K562 (cell line): ENCODE measurements at regions not wholly inside any gene's neighbourhood (a gene's known extent, or its start where the extent isn't known, plus 50 kb on each side); places are given as distances from the start of the nearest gene placed in this dataset.

ENCODE experiments used
- ATAC-seq: fragments of 200-7000 bp; cut with Tn5 transposase; 3 replicates; pipeline ENCODE4 v1.9.1; 2020; ENCODE audit warnings: moderate library complexity
- BruUV-seq: library from RNA; stranded (reverse); fragments of 400-500 nt; replicated peaks from 2 replicates; lab custom pipeline; 2021; lab: Mats Ljungman, UMichigan
- CTCF ChIA-PET: fragments of 300-600 bp; formaldehyde crosslinking; extraction: SDS; loops from one replicate; lab custom pipeline; 2021; ENCODE audit warnings: low intra/inter-chr PET ratio; lab: Yijun Ruan, JAX
- POLR2A ChIA-PET: fragments of 300-600, 350-650 bp; sonication (Branson Sonifier 250); formaldehyde crosslinking; extraction: SDS; loops from one replicate; lab custom pipeline; 2021; ENCODE audit warnings: antibody characterized with exemption, inconsistent platforms; lab: Yijun Ruan, JAX
- DNase-seq, 4 experiments: peaks; one replicate each; pipeline versions ENCODE4 v3.0.0 to v3.0.0-alpha.2; 2011 to 2018; ENCODE audit warnings: low spot score in 3 of 4, mixed read lengths in 3 of 4; ENCODE audit errors: extremely low read depth in 1 of 4
- FAIRE-seq: peaks from 2 replicates; lab custom pipeline; 2011; peaks lifted over from hg19 to GRCh38; lab: Jason Lieb, UNC
- H2AFZ ChIP-seq: 2 replicates; pipeline ENCODE4 v1.6.0; 2011; ENCODE audit warnings: low read depth, low read length, control low read depth, inconsistent platforms
- H3K27ac ChIP-seq: fragments of 200-600 bp; 3 replicates; pipeline ENCODE4 v1.8.0; 2011; ENCODE audit warnings: low read depth, mild to moderate bottlenecking, control low read depth, inconsistent platforms, low read length, moderate library complexity, mixed read lengths; ENCODE audit errors: extremely low read depth
- H3K27me3 ChIP-seq, 2 experiments: fragments of 300-600 bp in 1 of 2; 2 replicates in 1 of 2; 3 replicates in 1 of 2; pipeline versions ENCODE4 v1.6.0 to v1.8.0; 2011; ENCODE audit warnings: inconsistent platforms in 2 of 2, low read length in 2 of 2, mild to moderate bottlenecking in 1 of 2, mixed read lengths in 1 of 2, moderate library complexity in 1 of 2; ENCODE audit not compliant: control insufficient read depth in 2 of 2, insufficient read depth in 2 of 2
- H3K36me3 ChIP-seq: fragments of 300-600 bp; 3 replicates; pipeline ENCODE4 v1.8.0; 2011; ENCODE audit warnings: mild to moderate bottlenecking, low read length, inconsistent platforms; ENCODE audit not compliant: control insufficient read depth, insufficient read depth
- H3K4me1 ChIP-seq, 2 experiments: fragments of 200-600 bp in 1 of 2; replicated peaks in 1 of 2; 2 replicates in 1 of 2; 3 replicates in 1 of 2; pipeline versions ENCODE4 v1.5.1 to v1.8.0; 2011; ENCODE audit warnings: inconsistent platforms in 2 of 2, low read length in 2 of 2, mild to moderate bottlenecking in 1 of 2, mixed read lengths in 1 of 2, moderate library complexity in 1 of 2; ENCODE audit not compliant: control insufficient read depth in 2 of 2, insufficient read depth in 2 of 2
- H3K4me2 ChIP-seq: 2 replicates; pipeline ENCODE4 v1.6.1; 2011; ENCODE audit warnings: low read length, control low read depth, inconsistent platforms, mixed read lengths; ENCODE audit not compliant: insufficient read depth
- H3K4me3 ChIP-seq: fragments of 200-600 bp; sonication (generic), shearing (Covaris generic); 2 replicates; pipeline ENCODE4 v1.5.1; 2016; ENCODE audit warnings: control low read depth, inconsistent platforms
- H3K79me2 ChIP-seq: fragments of 200-600 bp; 3 replicates; pipeline ENCODE4 v1.8.0; 2011; ENCODE audit warnings: low read length, inconsistent platforms; ENCODE audit not compliant: control insufficient read depth, insufficient read depth
- H3K9ac ChIP-seq, 2 experiments: 2 replicates each; pipeline versions ENCODE4 v1.6.0 to v1.6.1; 2011; ENCODE audit warnings: low read depth in 2 of 2, low read length in 2 of 2, control low read depth in 1 of 2, inconsistent platforms in 1 of 2, mild to moderate bottlenecking in 1 of 2, mixed read lengths in 1 of 2; ENCODE audit not compliant: insufficient read depth in 1 of 2
- H3K9me1 ChIP-seq: one replicate; pipeline ENCODE4 v1.6.0; 2011; ENCODE audit warnings: inconsistent platforms, mild to moderate bottlenecking, low read length, moderate library complexity; ENCODE audit not compliant: control insufficient read depth, insufficient read depth
- H3K9me3 ChIP-seq: replicated peaks from 2 replicates; pipeline ENCODE4 v1.5.1; 2011; ENCODE audit warnings: low read depth, low read length, inconsistent platforms; ENCODE audit not compliant: control insufficient read depth, insufficient read depth
- H4K20me1 ChIP-seq: replicated peaks from 2 replicates; pipeline ENCODE4 v1.6.1; 2011; ENCODE audit warnings: low read length, inconsistent platforms, mixed read lengths; ENCODE audit not compliant: control insufficient read depth, insufficient read depth
- BDP1 ChIP-seq: IDR thresholded peaks from 3 replicates; pipeline ENCODE4 v1.6.1; 2011; ENCODE audit not compliant: insufficient read length, insufficient read depth
- CBX8 ChIP-seq: fragments of 200-600 bp; sonication (generic); IDR thresholded peaks from 2 replicates; pipeline ENCODE4 v1.6.1; 2012; ENCODE audit warnings: borderline replicate concordance, mixed run types, low read depth, mild to moderate bottlenecking, moderate library complexity, mixed read lengths, low read length, control low read depth, inconsistent platforms; ENCODE audit not compliant: poor library complexity, severe bottlenecking; ENCODE audit errors: extremely low read depth
- IRF1 ChIP-seq: sonication (generic); formaldehyde crosslinking; IDR thresholded peaks from 2 replicates; pipeline ENCODE4 v1.8.0; 2022; ENCODE audit warnings: missing genetic modification reagents, mild to moderate bottlenecking, borderline replicate concordance
- SOX6 ChIP-seq: fragments of 450-650 bp; IDR thresholded peaks from 2 replicates; pipeline ENCODE4 v1.6.1; 2014; ENCODE audit warnings: mild to moderate bottlenecking
- ZNF174 ChIP-seq: fragments of 250-450 bp; sonication (Bioruptor Pico); IDR thresholded peaks from 2 replicates; pipeline ENCODE4 v1.4.0; 2020; ENCODE audit warnings: mild to moderate bottlenecking
- ZNF586 ChIP-seq: fragments of 450-650 bp; formaldehyde crosslinking; conservative IDR thresholded peaks from 2 replicates; pipeline ENCODE4 v1.4.0; 2020; ENCODE audit warnings: mild to moderate bottlenecking, moderate library complexity
- ZNF785 ChIP-seq: fragments of 250-450 bp; sonication (Bioruptor Pico); IDR thresholded peaks from 2 replicates; pipeline ENCODE4 v1.4.0; 2020; ENCODE audit warnings: mild to moderate bottlenecking
- WGBS: fragments of 100-300 bp; shearing (Covaris generic); methylation state at CpG from one replicate; pipeline ENCODE4 v1.1.6; 2016; ENCODE audit warnings: low coverage, mixed read lengths; ENCODE audit not compliant: insufficient coverage; ENCODE audit errors: missing lambda C conversion rate; 5-methylcytosine and 5-hydroxymethylcytosine counted together
- in situ Hi-C: fragments of 300-500 bp; cut with MboI; formaldehyde crosslinking; loops from 4 replicates; pipeline ENCODE4 v1.15.0; 2018; ENCODE audit warnings: inconsistent platforms, mixed read lengths
- intact Hi-C: fragments of 100-400 bp; cut with micrococcal nuclease; formaldehyde crosslinking; loops from 2 replicates; pipeline ENCODE4 v1.14.2; 2022

- TF ChIP-seq ZNF785 (CRISPR knock-in tag) (no peak), ZNF174 (CRISPR knock-in tag) (no peak), BDP1 (no peak)
Observed at GRCh38 chr3:102301155-102301880, 133.5 kb upstream of the ZPLD1 start (continued).

- FAIRE-seq (no peak), ATAC-seq (no peak), DNase-seq (no peak)
- Histone ChIP-seq H3K9me3 (no peaks in the 10 kb centered on the region), H2AFZ (no peak overlapping the region), H3K4me3 (no peak overlapping the region), H4K20me1 (no peaks in the 10 kb centered on the region), H3K9ac (no peak overlapping the region), H3K27me3 (no peaks in the 10 kb centered on the region), H3K4me2 (no peak overlapping the region), H3K79me2 (no peaks in the 10 kb centered on the region), H3K36me3 (no peaks in the 10 kb centered on the region), H3K27ac (no peak overlapping the region), H3K4me1 (no peaks in the 10 kb centered on the region), H3K9me1 (no peaks in the 10 kb centered on the region)
- intact Hi-C loops (no loop called here), in situ Hi-C loops (no loop called here)
- ChIA-PET POLR2A (no interaction called here), CTCF (no interaction called here)
- BruUV-seq, result no TSS peak
- WGBS, result 5% methylated on average over 2 of the region's 2 CpGs
- TF ChIP-seq CBX8 (no peak), IRF1 (no peak), ZNF586 (CRISPR knock-in tag) (no peak), SOX6 (no peak)
Observed at GRCh38 chr3:102302020-102302419, 132.8 kb upstream of the ZPLD1 start.
